NT2/D1 (cell line): ENCODE measurements at regions not wholly inside any gene's neighbourhood (a gene's known extent, or its start where the extent isn't known, plus 50 kb on each side); places are given as distances from the start of the nearest gene placed in this dataset.

Experiments
- SUZ12 ChIP-seq: IDR thresholded peaks from 2 replicates; pipeline ENCODE4 v1.6.1; 2011; ENCODE audit not compliant: insufficient read length, insufficient read depth; ENCODE audit errors: extremely low read depth
- YY1 ChIP-seq: IDR thresholded peaks from 2 replicates; pipeline ENCODE4 v1.6.1; 2011; ENCODE audit not compliant: insufficient read length, insufficient read depth
- ZNF274 ChIP-seq: IDR thresholded peaks from 2 replicates; pipeline ENCODE4 v1.6.1; 2011; ENCODE audit warnings: mild to moderate bottlenecking, low read depth, low read length

- TF ChIP-seq SUZ12 (no peak), YY1 (no peak), ZNF274 (no peak)
Measured at GRCh38 chr3:159843840-159844730, 144.6 kb upstream of the IL12A start.
